K562 (cell line): ENCODE measurements at regions not wholly inside any gene's neighbourhood (a gene's known extent, or its start where the extent isn't known, plus 50 kb on each side); places are given as distances from the start of the nearest gene placed in this dataset.

Source experiments
- ATAC-seq: fragments of 200-7000 bp; cut with Tn5 transposase; 3 replicates; pipeline ENCODE4 v1.9.1; 2020; ENCODE audit warnings: moderate library complexity
- BruUV-seq: library from RNA; stranded (reverse); fragments of 400-500 nt; replicated peaks from 2 replicates; lab custom pipeline; 2021; lab: Mats Ljungman, UMichigan
- CTCF ChIA-PET: fragments of 300-600 bp; formaldehyde crosslinking; extraction: SDS; loops from one replicate; lab custom pipeline; 2021; ENCODE audit warnings: low intra/inter-chr PET ratio; lab: Yijun Ruan, JAX
- POLR2A ChIA-PET: fragments of 300-600, 350-650 bp; sonication (Branson Sonifier 250); formaldehyde crosslinking; extraction: SDS; loops from one replicate; lab custom pipeline; 2021; ENCODE audit warnings: antibody characterized with exemption, inconsistent platforms; lab: Yijun Ruan, JAX
- DNase-seq, 4 experiments: peaks; one replicate each; pipeline versions ENCODE4 v3.0.0 to v3.0.0-alpha.2; 2011 to 2018; ENCODE audit warnings: low spot score in 3 of 4, mixed read lengths in 3 of 4; ENCODE audit errors: extremely low read depth in 1 of 4
- FAIRE-seq: peaks from 2 replicates; lab custom pipeline; 2011; peaks lifted over from hg19 to GRCh38; lab: Jason Lieb, UNC
- H2AFZ ChIP-seq: 2 replicates; pipeline ENCODE4 v1.6.0; 2011; ENCODE audit warnings: low read depth, low read length, control low read depth, inconsistent platforms
- H3K27ac ChIP-seq: fragments of 200-600 bp; 3 replicates; pipeline ENCODE4 v1.8.0; 2011; ENCODE audit warnings: low read depth, mild to moderate bottlenecking, control low read depth, inconsistent platforms, low read length, moderate library complexity, mixed read lengths; ENCODE audit errors: extremely low read depth
- H3K27me3 ChIP-seq, 2 experiments: fragments of 300-600 bp in 1 of 2; 2 replicates in 1 of 2; 3 replicates in 1 of 2; pipeline versions ENCODE4 v1.6.0 to v1.8.0; 2011; ENCODE audit warnings: inconsistent platforms in 2 of 2, low read length in 2 of 2, mild to moderate bottlenecking in 1 of 2, mixed read lengths in 1 of 2, moderate library complexity in 1 of 2; ENCODE audit not compliant: control insufficient read depth in 2 of 2, insufficient read depth in 2 of 2
- H3K36me3 ChIP-seq: fragments of 300-600 bp; 3 replicates; pipeline ENCODE4 v1.8.0; 2011; ENCODE audit warnings: mild to moderate bottlenecking, low read length, inconsistent platforms; ENCODE audit not compliant: control insufficient read depth, insufficient read depth
- H3K4me1 ChIP-seq, 2 experiments: fragments of 200-600 bp in 1 of 2; replicated peaks in 1 of 2; 2 replicates in 1 of 2; 3 replicates in 1 of 2; pipeline versions ENCODE4 v1.5.1 to v1.8.0; 2011; ENCODE audit warnings: inconsistent platforms in 2 of 2, low read length in 2 of 2, mild to moderate bottlenecking in 1 of 2, mixed read lengths in 1 of 2, moderate library complexity in 1 of 2; ENCODE audit not compliant: control insufficient read depth in 2 of 2, insufficient read depth in 2 of 2
- H3K4me2 ChIP-seq: 2 replicates; pipeline ENCODE4 v1.6.1; 2011; ENCODE audit warnings: low read length, control low read depth, inconsistent platforms, mixed read lengths; ENCODE audit not compliant: insufficient read depth
- H3K4me3 ChIP-seq: fragments of 200-600 bp; sonication (generic), shearing (Covaris generic); 2 replicates; pipeline ENCODE4 v1.5.1; 2016; ENCODE audit warnings: control low read depth, inconsistent platforms
- H3K79me2 ChIP-seq: fragments of 200-600 bp; 3 replicates; pipeline ENCODE4 v1.8.0; 2011; ENCODE audit warnings: low read length, inconsistent platforms; ENCODE audit not compliant: control insufficient read depth, insufficient read depth
- H3K9ac ChIP-seq, 2 experiments: 2 replicates each; pipeline versions ENCODE4 v1.6.0 to v1.6.1; 2011; ENCODE audit warnings: low read depth in 2 of 2, low read length in 2 of 2, control low read depth in 1 of 2, inconsistent platforms in 1 of 2, mild to moderate bottlenecking in 1 of 2, mixed read lengths in 1 of 2; ENCODE audit not compliant: insufficient read depth in 1 of 2
- H3K9me1 ChIP-seq: one replicate; pipeline ENCODE4 v1.6.0; 2011; ENCODE audit warnings: inconsistent platforms, mild to moderate bottlenecking, low read length, moderate library complexity; ENCODE audit not compliant: control insufficient read depth, insufficient read depth
- H3K9me3 ChIP-seq: replicated peaks from 2 replicates; pipeline ENCODE4 v1.5.1; 2011; ENCODE audit warnings: low read depth, low read length, inconsistent platforms; ENCODE audit not compliant: control insufficient read depth, insufficient read depth
- H4K20me1 ChIP-seq: replicated peaks from 2 replicates; pipeline ENCODE4 v1.6.1; 2011; ENCODE audit warnings: low read length, inconsistent platforms, mixed read lengths; ENCODE audit not compliant: control insufficient read depth, insufficient read depth
- BACH1 ChIP-seq: fragments of 200-800 bp; sonication (Bioruptor generic); IDR thresholded peaks from 2 replicates; pipeline ENCODE4 v1.6.1; 2016; ENCODE audit warnings: missing genetic modification characterization, missing compliant biosample characterization
- HIVEP1 ChIP-seq: fragments of 250-450 bp; sonication (Bioruptor Pico); IDR thresholded peaks from 2 replicates; pipeline ENCODE4 v1.4.0; 2020; ENCODE audit warnings: mild to moderate bottlenecking
- HNRNPL ChIP-seq: fragments of 200-400 bp; formaldehyde crosslinking; IDR thresholded peaks from 2 replicates; pipeline ENCODE4 v1.6.1; 2017; ENCODE audit warnings: low read depth, mild to moderate bottlenecking, low read length
- NELFE ChIP-seq: IDR thresholded peaks from 2 replicates; pipeline ENCODE4 v1.6.1; 2011; ENCODE audit warnings: mild to moderate bottlenecking; ENCODE audit not compliant: insufficient read depth, insufficient read length
- NR2F6 ChIP-seq: fragments of 450-650 bp; formaldehyde crosslinking; IDR thresholded peaks from 2 replicates; pipeline ENCODE4 v1.4.0; 2020; ENCODE audit warnings: mild to moderate bottlenecking
- PHTF2 ChIP-seq: fragments of 250-450 bp; sonication (Bioruptor Pico); IDR thresholded peaks from 2 replicates; pipeline ENCODE4 v1.5.0; 2021; ENCODE audit warnings: mild to moderate bottlenecking
- RFX7 ChIP-seq: fragments of 250-450 bp; sonication (Bioruptor Pico); IDR thresholded peaks from 2 replicates; pipeline ENCODE4 v1.5.1; 2021; ENCODE audit warnings: mild to moderate bottlenecking
- SAFB2 ChIP-seq: fragments of 200-400 bp; formaldehyde crosslinking; IDR thresholded peaks from 2 replicates; pipeline ENCODE4 v1.6.1; 2018; ENCODE audit warnings: borderline replicate concordance, low read length, low read depth, moderate library complexity; ENCODE audit not compliant: severe bottlenecking
- SLC30A9 ChIP-seq: fragments of 250-450 bp; sonication (Bioruptor Pico); IDR thresholded peaks from 2 replicates; pipeline ENCODE4 v1.8.0; 2022; ENCODE audit warnings: mild to moderate bottlenecking, moderate library complexity
- SRSF1 ChIP-seq: fragments of 200-400 bp; formaldehyde crosslinking; IDR thresholded peaks from 2 replicates; pipeline ENCODE4 v1.6.1; 2017; ENCODE audit warnings: mild to moderate bottlenecking, low read depth, low read length, moderate library complexity
- TEAD4 ChIP-seq, 2 experiments: sonication (generic) in 1 of 2; formaldehyde crosslinking in 1 of 2; IDR thresholded peaks; 2 replicates each; pipeline versions ENCODE4 v1.6.1 to v1.8.0; 2012 to 2022; ENCODE audit warnings: borderline replicate concordance in 1 of 2, inconsistent platforms in 1 of 2, low read length in 1 of 2, mild to moderate bottlenecking in 1 of 2, missing genetic modification reagents in 1 of 2
- ZNF551 ChIP-seq: fragments of 250-450 bp; sonication (Bioruptor Pico); IDR thresholded peaks from 2 replicates; pipeline ENCODE4 v1.5.0; 2021; ENCODE audit warnings: mild to moderate bottlenecking, moderate library complexity
- WGBS: fragments of 100-300 bp; shearing (Covaris generic); methylation state at CpG from one replicate; pipeline ENCODE4 v1.1.6; 2016; ENCODE audit warnings: low coverage, mixed read lengths; ENCODE audit not compliant: insufficient coverage; ENCODE audit errors: missing lambda C conversion rate; 5-methylcytosine and 5-hydroxymethylcytosine counted together
- in situ Hi-C: fragments of 300-500 bp; cut with MboI; formaldehyde crosslinking; loops from 4 replicates; pipeline ENCODE4 v1.15.0; 2018; ENCODE audit warnings: inconsistent platforms, mixed read lengths
- intact Hi-C: fragments of 100-400 bp; cut with micrococcal nuclease; formaldehyde crosslinking; loops from 2 replicates; pipeline ENCODE4 v1.14.2; 2022
- TF ChIP-seq, protein P1 (sequence below), 2 experiments: fragments of 450-650 bp in 1 of 2; sonication (generic) in 1 of 2; formaldehyde crosslinking in 1 of 2; IDR thresholded peaks in 1 of 2; conservative IDR thresholded peaks in 1 of 2; 2 replicates each; pipeline versions ENCODE4 v1.6.1 to v1.8.1; 2016 to 2023; ENCODE audit warnings: mild to moderate bottlenecking in 2 of 2, moderate library complexity in 2 of 2, inconsistent platforms in 1 of 2, missing genetic modification reagents in 1 of 2
- TF ChIP-seq, protein P2 (sequence below): fragments of 250-450 bp; sonication (Bioruptor Pico); IDR thresholded peaks from 2 replicates; pipeline ENCODE4 v1.9.0; 2021; ENCODE audit warnings: mild to moderate bottlenecking
- TF ChIP-seq, protein P3 (sequence below): sonication (generic); formaldehyde crosslinking; IDR thresholded peaks from 2 replicates; pipeline ENCODE4 v1.8.1; 2022; ENCODE audit warnings: missing genetic modification reagents

DNA sequence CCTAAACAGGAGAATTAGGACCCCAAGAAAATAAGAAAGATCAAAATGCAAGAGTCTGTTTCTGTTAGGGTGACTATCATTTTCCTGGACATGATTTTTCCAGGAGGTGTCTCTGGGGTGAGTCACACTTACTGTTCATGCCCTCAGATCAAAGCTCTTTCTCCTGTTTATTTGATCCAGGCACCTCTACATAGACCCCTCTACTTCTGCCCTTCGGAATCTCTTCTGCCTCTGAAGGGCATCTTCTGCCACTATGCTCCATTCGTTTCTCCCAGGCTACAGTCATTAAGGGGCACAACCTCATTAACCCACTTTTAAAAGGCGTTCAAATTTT is 1328.0 kb downstream of the GATA3 start:
- no peak for FAIRE-seq
- POLR2A ChIA-PET = no interaction called here

DNA sequence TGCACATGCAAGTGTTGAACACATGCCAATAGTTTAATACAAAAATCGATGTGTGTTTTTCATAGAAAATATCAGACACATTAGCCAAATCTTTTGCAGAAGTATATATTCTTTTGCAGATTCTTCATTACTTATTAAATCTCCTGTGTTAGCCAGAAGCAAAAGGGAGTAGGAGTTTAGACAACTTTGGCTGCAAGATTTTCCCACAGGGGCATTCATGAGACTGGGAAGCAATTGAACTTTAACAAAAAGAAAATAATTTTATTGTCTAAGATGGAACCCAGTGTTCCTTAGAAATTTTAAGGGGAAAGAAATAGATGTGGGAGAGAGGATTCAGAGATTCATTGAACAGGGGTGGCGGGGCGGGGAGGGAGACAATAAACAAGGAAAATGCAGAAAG is 1336.0 kb downstream of the GATA3 start:
- no peaks in the 10 kb centered on the region for H3K79me2 ChIP-seq
- in situ Hi-C loops (no loop called here), intact Hi-C loops (no loop called here)
- no peak overlapping the region for H3K9ac ChIP-seq
- H3K27me3 ChIP-seq = no peaks in the 10 kb centered on the region
- no peaks in the 10 kb centered on the region for H3K4me1 ChIP-seq
- no peak for FAIRE-seq
- WGBS = 0% methylated on average over 2 of the region's 3 CpGs
- H3K4me3 ChIP-seq = no peak overlapping the region
- ChIA-PET POLR2A (no interaction called here), CTCF (no interaction called here)
- no peak for DNase-seq
- no peak overlapping the region for H3K27ac ChIP-seq
- H4K20me1 ChIP-seq = no peaks in the 10 kb centered on the region
- no peak overlapping the region for H2AFZ ChIP-seq
- no peaks in the 10 kb centered on the region for H3K9me3 ChIP-seq
- no peaks in the 10 kb centered on the region for H3K36me3 ChIP-seq
- no peaks in the 10 kb centered on the region for H3K9me1 ChIP-seq
- no TSS peak for BruUV-seq
- ATAC-seq = no peak
- no peak overlapping the region for H3K4me2 ChIP-seq
- no peak for TF ChIP-seq SRSF1
- no peak for TF ChIP-seq RFX7
- no peak for TF ChIP-seq SLC30A9 (CRISPR knock-in tag)
- no peak for TF ChIP-seq PHTF2 (CRISPR knock-in tag)
- no peak for TF ChIP-seq TEAD4 (IDR thresholded peaks at IDR 0.05; ENCODE audit: low read length)
- TF ChIP-seq TEAD4 (CRISPR knock-in tag; IDR thresholded peaks at IDR 0.05; ENCODE audit: borderline replicate concordance) = no peak
- TF ChIP-seq, protein P1, sequence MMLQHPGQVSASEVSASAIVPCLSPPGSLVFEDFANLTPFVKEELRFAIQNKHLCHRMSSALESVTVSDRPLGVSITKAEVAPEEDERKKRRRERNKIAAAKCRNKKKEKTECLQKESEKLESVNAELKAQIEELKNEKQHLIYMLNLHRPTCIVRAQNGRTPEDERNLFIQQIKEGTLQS (IDR thresholded peaks at IDR 0.05) = no peak
- TF ChIP-seq, protein P1 (CRISPR knock-in tag; conservative IDR thresholded peaks at IDR 0.05) = no peak
- no peak for TF ChIP-seq NELFE
- no peak for TF ChIP-seq NR2F6
- no peak for TF ChIP-seq ZNF551 (CRISPR knock-in tag)
- TF ChIP-seq SAFB2 = no peak
- no peak for TF ChIP-seq BACH1 (tag)
- no peak for TF ChIP-seq HIVEP1 (CRISPR knock-in tag)

More for the DNA sequence above, 1328.0 kb downstream of the GATA3 start:
- BruUV-seq = no TSS peak
- no peak overlapping the region for H3K9ac ChIP-seq
- TF ChIP-seq, protein P2, sequence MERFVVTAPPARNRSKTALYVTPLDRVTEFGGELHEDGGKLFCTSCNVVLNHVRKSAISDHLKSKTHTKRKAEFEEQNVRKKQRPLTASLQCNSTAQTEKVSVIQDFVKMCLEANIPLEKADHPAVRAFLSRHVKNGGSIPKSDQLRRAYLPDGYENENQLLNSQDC (CRISPR knock-in tag) = no peak
- TF ChIP-seq, protein P3, sequence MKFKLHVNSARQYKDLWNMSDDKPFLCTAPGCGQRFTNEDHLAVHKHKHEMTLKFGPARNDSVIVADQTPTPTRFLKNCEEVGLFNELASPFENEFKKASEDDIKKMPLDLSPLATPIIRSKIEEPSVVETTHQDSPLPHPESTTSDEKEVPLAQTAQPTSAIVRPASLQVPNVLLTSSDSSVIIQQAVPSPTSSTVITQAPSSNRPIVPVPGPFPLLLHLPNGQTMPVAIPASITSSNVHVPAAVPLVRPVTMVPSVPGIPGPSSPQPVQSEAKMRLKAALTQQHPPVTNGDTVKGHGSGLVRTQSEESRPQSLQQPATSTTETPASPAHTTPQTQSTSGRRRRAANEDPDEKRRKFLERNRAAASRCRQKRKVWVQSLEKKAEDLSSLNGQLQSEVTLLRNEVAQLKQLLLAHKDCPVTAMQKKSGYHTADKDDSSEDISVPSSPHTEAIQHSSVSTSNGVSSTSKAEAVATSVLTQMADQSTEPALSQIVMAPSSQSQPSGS = no peak
- TF ChIP-seq HNRNPL = no peak
- H3K79me2 ChIP-seq = no peaks in the 10 kb centered on the region
- no peaks in the 10 kb centered on the region for H3K4me1 ChIP-seq
- CTCF ChIA-PET = no interaction called here
- H3K36me3 ChIP-seq = no peaks in the 10 kb centered on the region
- H3K9me1 ChIP-seq = no peaks in the 10 kb centered on the region
- H2AFZ ChIP-seq = no peak overlapping the region
- ATAC-seq = no peak
- no peak overlapping the region for H3K27ac ChIP-seq
- no peak for DNase-seq
- no peak overlapping the region for H3K4me3 ChIP-seq
- intact Hi-C loops = no loop called here
- H4K20me1 ChIP-seq = no peaks in the 10 kb centered on the region
- no peak overlapping the region for H3K4me2 ChIP-seq
- H3K9me3 ChIP-seq = no peaks in the 10 kb centered on the region; the same call in 1 of the 2 replicates
- no peaks in the 10 kb centered on the region for H3K27me3 ChIP-seq
- in situ Hi-C loops = no loop called here
- WGBS = 0% methylated on average over 2 of the region's 3 CpGs
